ENCODE measurements at regions not wholly inside any gene's neighbourhood (a gene's known extent, or its start where the extent isn't known, plus 50 kb on each side); places are given as distances from the start of the nearest gene placed in this dataset.

DNA sequence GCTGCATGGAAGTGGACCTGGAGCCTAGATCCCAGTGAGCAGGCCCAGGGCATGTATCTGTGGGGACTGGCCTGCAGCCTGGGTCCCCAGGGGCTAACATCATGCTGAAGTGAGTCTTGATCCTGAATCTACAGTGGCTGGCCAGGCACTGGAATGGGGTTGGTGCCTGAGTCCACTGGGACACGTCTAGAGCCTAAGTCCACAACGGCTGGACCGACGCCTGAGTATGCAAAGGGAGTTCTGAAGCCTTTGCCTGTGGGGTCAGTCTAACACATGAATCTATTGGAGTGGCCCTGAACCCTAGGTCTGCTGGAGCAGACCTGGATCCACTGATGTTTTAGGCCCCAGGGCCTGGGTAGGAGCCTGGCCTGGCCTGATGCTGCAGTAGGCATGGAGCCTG lies 665.5 kb downstream of the DCDC2C start:
- Histone ChIP-seq H3K36me3 (no peaks in the 10 kb centered on the region), H3K9me3 (peaks cover 9% of the 10 kb centered on the region), H3K27ac (no peak overlapping the region), H3K27me3 (no peaks in the 10 kb centered on the region), H3K4me1 (no peaks in the 10 kb centered on the region), H3K4me3 (no peak overlapping the region)
- DNase-seq, result no peak
- intact Hi-C loops (cut with DNase I), result no loop called here
- ATAC-seq, result no peak
- TF ChIP-seq CTCF (IDR thresholded peaks at IDR 0.05), result no peak

GRCh38 chr2:4369826-4370419 lies 666.5 kb downstream of the DCDC2C start:
- H3K27ac ChIP-seq, result no peak overlapping the region
- DNase-seq, result no peak
- H3K9me3 ChIP-seq, result peaks cover 9% of the 10 kb centered on the region
- H3K4me1 ChIP-seq, result no peaks in the 10 kb centered on the region
- no peak for ATAC-seq
- TF ChIP-seq CTCF (IDR thresholded peaks at IDR 0.05), result no peak
- intact Hi-C loops (cut with DNase I), result no loop called here
- H3K4me3 ChIP-seq, result no peak overlapping the region
- no peaks in the 10 kb centered on the region for H3K36me3 ChIP-seq
- no peaks in the 10 kb centered on the region for H3K27me3 ChIP-seq

GRCh38 chr2:4370422-4371090 lies 667.2 kb downstream of the DCDC2C start:
- no peak for ATAC-seq
- H3K27ac ChIP-seq, result no peak overlapping the region
- no peak for DNase-seq
- no peak for TF ChIP-seq CTCF (IDR thresholded peaks at IDR 0.05)
- H3K4me3 ChIP-seq, result no peak overlapping the region
- H3K9me3 ChIP-seq, result peaks cover 9% of the 10 kb centered on the region
- intact Hi-C loops (cut with DNase I), result no loop called here
- H3K27me3 ChIP-seq, result no peaks in the 10 kb centered on the region
- H3K36me3 ChIP-seq, result no peaks in the 10 kb centered on the region
- no peaks in the 10 kb centered on the region for H3K4me1 ChIP-seq

GRCh38 chr2:4381049-4381448 lies 677.7 kb downstream of the DCDC2C start:
- no peak for TF ChIP-seq CTCF (IDR thresholded peaks at IDR 0.05)
- intact Hi-C loops (cut with DNase I), result no loop called here
- no peak for ATAC-seq
- H3K4me3 ChIP-seq, result no peak overlapping the region
- no peaks in the 10 kb centered on the region for H3K27me3 ChIP-seq
- H3K4me1 ChIP-seq, result no peaks in the 10 kb centered on the region
- no peaks in the 10 kb centered on the region for H3K9me3 ChIP-seq
- H3K36me3 ChIP-seq, result no peaks in the 10 kb centered on the region
- no peak overlapping the region for H3K27ac ChIP-seq
- DNase-seq, result no peak

DNA sequence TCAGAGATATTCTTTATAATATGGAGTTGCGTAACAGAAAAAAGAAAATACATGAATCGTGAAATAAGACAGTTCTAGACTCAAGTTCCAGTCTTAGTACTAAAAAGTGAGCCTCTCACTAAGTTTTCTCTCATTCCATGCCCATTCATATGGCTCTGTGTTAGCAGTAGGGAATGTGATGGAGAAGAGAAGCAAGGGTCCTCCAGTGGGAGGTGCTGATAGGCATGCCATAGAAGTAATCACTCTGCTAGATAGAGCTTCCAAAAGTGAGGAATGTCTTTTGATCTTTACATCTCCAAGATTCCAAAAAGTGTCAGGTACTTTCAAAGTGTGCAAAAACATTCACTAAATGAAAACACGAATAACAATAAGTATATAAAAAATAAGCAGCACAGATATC lies 678.4 kb downstream of the DCDC2C start:
- no peak overlapping the region for H3K27ac ChIP-seq
- H3K36me3 ChIP-seq, result no peaks in the 10 kb centered on the region
- intact Hi-C loops (cut with DNase I), result no loop called here
- no peaks in the 10 kb centered on the region for H3K9me3 ChIP-seq
- TF ChIP-seq CTCF (IDR thresholded peaks at IDR 0.05), result no peak
- no peaks in the 10 kb centered on the region for H3K27me3 ChIP-seq
- DNase-seq, result no peak
- no peak overlapping the region for H3K4me3 ChIP-seq
- no peak for ATAC-seq
- H3K4me1 ChIP-seq, result no peaks in the 10 kb centered on the region

Data from upper lobe of right lung (tissue), 1 donor.